ENCODE measurements at regions not wholly inside any gene's neighbourhood (a gene's known extent, or its start where the extent isn't known, plus 50 kb on each side); places are given as distances from the start of the nearest gene placed in this dataset.

- TF ChIP-seq CTCF (IDR thresholded peaks at IDR 0.05; ENCODE audit: low read depth, low read length, poor library complexity, severe bottlenecking) (no peak), EZH2phosphoT487 (IDR thresholded peaks at IDR 0.05; ENCODE audit: borderline replicate concordance, low read length) (no peak)
Measured at GRCh38 chr1:30305519-30305918, 417.9 kb downstream of the MATN1 start.
